Trophoblast cell (in vitro differentiated cells and primary cell): ENCODE measurements at regions not wholly inside any gene's neighbourhood (a gene's known extent, or its start where the extent isn't known, plus 50 kb on each side); places are given as distances from the start of the nearest gene placed in this dataset.
A peak's percentile ranks its signal among the peaks of the same experiment; 100 is the strongest.

Experiments used
- DNase-seq, 2 donors: peaks; one replicate each; pipeline ENCODE4 v3.0.0-alpha.2; 2016
- H2AFZ ChIP-seq: 2 replicates; pipeline ENCODE4 v1.6.1; 2013; ENCODE audit warnings: low read length, moderate library complexity, mild to moderate bottlenecking; ENCODE audit not compliant: insufficient read depth, poor library complexity
- H2AK5ac ChIP-seq: 2 replicates; pipeline ENCODE4 v1.6.1; 2013; ENCODE audit warnings: mild to moderate bottlenecking, low read length
- H2BK120ac ChIP-seq: 2 replicates; pipeline ENCODE4 v1.6.1; 2013; ENCODE audit warnings: low read length, mild to moderate bottlenecking, moderate library complexity; ENCODE audit not compliant: insufficient read depth, poor library complexity
- H2BK12ac ChIP-seq: 2 replicates; pipeline ENCODE4 v1.6.1; 2013; ENCODE audit warnings: mild to moderate bottlenecking, low read length, moderate library complexity
- H2BK5ac ChIP-seq: 2 replicates; pipeline ENCODE4 v1.6.1; 2013; ENCODE audit warnings: low read length, low read depth, moderate library complexity, mild to moderate bottlenecking; ENCODE audit not compliant: poor library complexity
- H3K14ac ChIP-seq: 2 replicates; pipeline ENCODE4 v1.6.1; 2013; ENCODE audit warnings: mild to moderate bottlenecking, low read length
- H3K18ac ChIP-seq: 2 replicates; pipeline ENCODE4 v1.6.1; 2013; ENCODE audit warnings: mild to moderate bottlenecking, low read length
- H3K23ac ChIP-seq: 2 replicates; pipeline ENCODE4 v1.6.1; 2013; ENCODE audit warnings: low read length
- H3K27ac ChIP-seq: 2 replicates; pipeline ENCODE4 v1.5.1; 2013; ENCODE audit warnings: low read depth, mild to moderate bottlenecking, inconsistent platforms, low read length, moderate library complexity
- H3K27me3 ChIP-seq: 2 replicates; pipeline ENCODE4 v1.6.1; 2013; ENCODE audit warnings: inconsistent platforms, mild to moderate bottlenecking, low read length, moderate library complexity; ENCODE audit not compliant: insufficient read depth
- H3K36me3 ChIP-seq, 2 experiments: 1 replicate in 1 of 2; 2 replicates in 1 of 2; pipeline ENCODE4 v1.6.1; 2013; ENCODE audit warnings: low read length in 2 of 2, mild to moderate bottlenecking in 2 of 2, moderate library complexity in 1 of 2; ENCODE audit not compliant: insufficient read depth in 2 of 2, control insufficient read depth in 1 of 2
- H3K4ac ChIP-seq: 2 replicates; pipeline ENCODE4 v1.6.1; 2013; ENCODE audit warnings: low read depth, mild to moderate bottlenecking, low read length, moderate library complexity
- H3K4me1 ChIP-seq, 2 experiments: 1 replicate in 1 of 2; 2 replicates in 1 of 2; pipeline ENCODE4 v1.6.1; 2013; ENCODE audit warnings: low read length in 2 of 2, mild to moderate bottlenecking in 2 of 2, moderate library complexity in 1 of 2; ENCODE audit not compliant: insufficient read depth in 2 of 2, control insufficient read depth in 1 of 2
- H3K4me2 ChIP-seq: 2 replicates; pipeline ENCODE4 v1.6.1; 2013; ENCODE audit warnings: inconsistent platforms, mild to moderate bottlenecking, low read length, moderate library complexity
- H3K4me3 ChIP-seq: 2 replicates; pipeline ENCODE4 v1.5.1; 2013; ENCODE audit warnings: mild to moderate bottlenecking, low read depth, low read length, inconsistent platforms
- H3K79me1 ChIP-seq: one replicate; pipeline ENCODE4 v1.6.1; 2013; ENCODE audit warnings: low read length
- H3K79me2 ChIP-seq: 2 replicates; pipeline ENCODE4 v1.6.1; 2013; ENCODE audit warnings: low read length, mild to moderate bottlenecking; ENCODE audit not compliant: control insufficient read depth, insufficient read depth, poor library complexity
- H3K9ac ChIP-seq: 2 replicates; pipeline ENCODE4 v1.6.1; 2013; ENCODE audit warnings: mild to moderate bottlenecking, low read length
- H3K9me3 ChIP-seq: 2 replicates; pipeline ENCODE4 v1.6.1; 2013; ENCODE audit warnings: low read depth, mild to moderate bottlenecking, control low read depth, inconsistent platforms, low read length; ENCODE audit not compliant: insufficient read depth
- H4K12ac ChIP-seq: 2 replicates; pipeline ENCODE4 v1.6.1; 2013; ENCODE audit warnings: low read depth, mild to moderate bottlenecking, low read length, moderate library complexity
- H4K8ac ChIP-seq: 2 replicates; pipeline ENCODE4 v1.6.1; 2013; ENCODE audit warnings: low read depth, mild to moderate bottlenecking, low read length, moderate library complexity
- H4K91ac ChIP-seq: one replicate; pipeline ENCODE4 v1.6.1; 2013; ENCODE audit warnings: low read depth, mild to moderate bottlenecking, low read length, moderate library complexity
- WGBS: extraction: QIAGEN DNeasy Blood & Tissue Kit; methylation state at CpG from one replicate; pipeline ENCODE4 v1.1.7; 2013; ENCODE audit warnings: missing lambda C conversion rate; ENCODE audit not compliant: insufficient read length, insufficient coverage; ENCODE audit errors: extremely low coverage; 5-methylcytosine and 5-hydroxymethylcytosine counted together

GRCh38 chr7:34236057-34236456 lies 330.7 kb downstream of the BMPER start:
- Histone ChIP-seq H3K79me1 (no peaks in the 10 kb centered on the region), H3K36me3 (no peaks in the 10 kb centered on the region), H2AK5ac (no peak overlapping the region), H2BK120ac (no peak overlapping the region), H3K9ac (no peak overlapping the region), H3K27me3 (no peaks in the 10 kb centered on the region), H3K79me2 (no peaks in the 10 kb centered on the region), H3K27ac (no peak overlapping the region), H3K4ac (no peak overlapping the region), H2BK12ac (no peak overlapping the region), H4K12ac (no peak overlapping the region), H3K23ac (no peak overlapping the region), H2BK5ac (no peak overlapping the region), H4K91ac (no peak overlapping the region), H3K4me2 (no peak overlapping the region), H3K9me3 (no peaks in the 10 kb centered on the region), H4K8ac (no peak overlapping the region), H3K4me3 (no peak overlapping the region), H3K14ac (no peak overlapping the region), H2AFZ (no peak overlapping the region), H3K4me1 (no peaks in the 10 kb centered on the region), H3K18ac (no peak overlapping the region)
- WGBS = no CpG with 5 or more reads among the region's 2 CpGs
- peak; percentile 67 to 91 for DNase-seq

DNA sequence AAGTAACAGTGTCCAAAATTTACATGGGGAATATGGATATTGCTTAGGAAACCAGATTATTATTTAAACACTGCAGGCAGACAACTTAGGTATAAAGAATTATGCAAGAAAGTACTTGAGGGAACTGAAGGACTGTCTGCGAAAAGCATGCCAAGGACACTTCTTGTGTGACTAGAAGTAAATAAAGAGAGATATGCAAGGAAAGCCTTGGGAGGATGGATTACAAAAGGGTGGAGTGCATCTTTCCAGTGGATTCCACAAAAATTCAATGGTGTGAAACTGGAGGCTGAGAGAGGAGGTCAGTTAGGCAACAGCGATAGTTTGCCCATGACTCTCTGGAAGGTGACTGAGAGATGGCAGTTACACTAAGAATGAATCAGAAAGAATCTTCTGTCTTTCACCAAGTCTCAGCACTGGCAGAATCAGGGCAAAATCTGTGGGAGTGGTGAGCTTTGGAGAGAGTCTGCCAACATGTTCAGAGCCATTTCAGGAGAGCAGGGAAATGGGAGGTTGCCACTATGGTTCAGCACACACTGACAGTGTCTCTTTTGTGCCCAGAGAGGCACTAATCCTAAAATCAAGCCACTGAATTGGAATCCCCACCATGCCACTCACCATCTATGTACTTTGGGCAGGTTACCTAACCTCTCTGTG lies 331.6 kb downstream of the BMPER start:
- DNase-seq = peak; percentile 74 to 92
- H3K4me1 ChIP-seq = no peaks in the 10 kb centered on the region
- no peak overlapping the region for H3K14ac ChIP-seq
- peak overlapping the region; percentile 97 for H3K23ac ChIP-seq
- no peak overlapping the region for H2BK12ac ChIP-seq
- no peak overlapping the region for H2BK5ac ChIP-seq
- no peak overlapping the region for H3K27ac ChIP-seq
- no peak overlapping the region for H4K12ac ChIP-seq
- no peak overlapping the region for H2AK5ac ChIP-seq
- H3K4me3 ChIP-seq = no peak overlapping the region
- H3K36me3 ChIP-seq = no peaks in the 10 kb centered on the region
- no peak overlapping the region for H3K9ac ChIP-seq
- no peaks in the 10 kb centered on the region for H3K79me2 ChIP-seq
- no peak overlapping the region for H3K4me2 ChIP-seq
- no peak overlapping the region for H3K18ac ChIP-seq
- no CpG with 5 or more reads among the region's 2 CpGs for WGBS
- no peak overlapping the region for H2AFZ ChIP-seq
- H3K27me3 ChIP-seq = no peaks in the 10 kb centered on the region
- no peaks in the 10 kb centered on the region for H3K79me1 ChIP-seq
- H3K4ac ChIP-seq = no peak overlapping the region
- no peak overlapping the region for H2BK120ac ChIP-seq
- H3K9me3 ChIP-seq = no peaks in the 10 kb centered on the region
- no peak overlapping the region for H4K8ac ChIP-seq
- no peak overlapping the region for H4K91ac ChIP-seq

- no peak overlapping the region for H4K91ac ChIP-seq
- H3K36me3 ChIP-seq = no peaks in the 10 kb centered on the region
- no peak overlapping the region for H2BK5ac ChIP-seq
- H3K27ac ChIP-seq = no peak overlapping the region
- no CpG with 5 or more reads among the region's 1 CpG for WGBS
- no peak overlapping the region for H3K23ac ChIP-seq
- H3K14ac ChIP-seq = no peak overlapping the region
- H3K4ac ChIP-seq = no peak overlapping the region
- H3K4me1 ChIP-seq = no peaks in the 10 kb centered on the region
- no peak for DNase-seq
- H3K9ac ChIP-seq = no peak overlapping the region
- H2AK5ac ChIP-seq = no peak overlapping the region
- no peak overlapping the region for H3K18ac ChIP-seq
- no peak overlapping the region for H3K4me3 ChIP-seq
- H3K9me3 ChIP-seq = no peaks in the 10 kb centered on the region
- H3K79me2 ChIP-seq = no peaks in the 10 kb centered on the region
- no peaks in the 10 kb centered on the region for H3K79me1 ChIP-seq
- no peak overlapping the region for H2BK120ac ChIP-seq
- H2AFZ ChIP-seq = no peak overlapping the region
- no peak overlapping the region for H3K4me2 ChIP-seq
- no peaks in the 10 kb centered on the region for H3K27me3 ChIP-seq
- no peak overlapping the region for H4K12ac ChIP-seq
- no peak overlapping the region for H4K8ac ChIP-seq
- H2BK12ac ChIP-seq = no peak overlapping the region
Observed at GRCh38 chr7:34237493-34237849, 332.1 kb downstream of the BMPER start.

DNA sequence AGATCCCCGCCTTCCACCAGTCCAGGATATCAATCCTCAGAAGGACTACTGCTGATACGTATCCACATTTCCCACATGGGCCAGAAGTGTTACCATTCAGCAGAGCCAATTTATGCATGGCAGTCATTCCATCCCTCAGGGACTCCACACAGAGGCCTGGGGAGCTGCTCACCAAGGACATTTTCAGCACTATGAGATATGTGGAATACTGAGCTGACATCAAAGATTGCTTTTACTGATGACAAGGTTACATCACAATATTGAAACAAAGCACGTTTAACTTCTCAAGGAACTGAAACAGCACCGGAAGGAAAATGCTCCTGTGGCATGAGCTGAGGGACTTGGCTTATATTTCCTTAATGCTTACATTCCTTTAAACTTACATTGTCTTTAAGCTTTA lies 335.1 kb downstream of the BMPER start:
- no peaks in the 10 kb centered on the region for H3K79me1 ChIP-seq
- H2BK12ac ChIP-seq = no peak overlapping the region
- no peak overlapping the region for H3K23ac ChIP-seq
- no peak overlapping the region for H2AFZ ChIP-seq
- no peaks in the 10 kb centered on the region for H3K9me3 ChIP-seq
- no peak overlapping the region for H2BK120ac ChIP-seq
- H3K79me2 ChIP-seq = no peaks in the 10 kb centered on the region
- H4K91ac ChIP-seq = no peak overlapping the region
- H3K4me1 ChIP-seq = no peaks in the 10 kb centered on the region
- DNase-seq = no peak
- H3K4ac ChIP-seq = no peak overlapping the region
- H2BK5ac ChIP-seq = no peak overlapping the region
- no peak overlapping the region for H3K4me3 ChIP-seq
- H4K12ac ChIP-seq = no peak overlapping the region
- no peak overlapping the region for H3K4me2 ChIP-seq
- no peak overlapping the region for H3K9ac ChIP-seq
- H3K18ac ChIP-seq = no peak overlapping the region
- no peak overlapping the region for H4K8ac ChIP-seq
- H3K27ac ChIP-seq = no peak overlapping the region
- H3K27me3 ChIP-seq = no peaks in the 10 kb centered on the region
- H2AK5ac ChIP-seq = no peak overlapping the region
- no peak overlapping the region for H3K14ac ChIP-seq
- WGBS = no CpG with 5 or more reads among the region's 4 CpGs
- H3K36me3 ChIP-seq = no peaks in the 10 kb centered on the region
